ENCODE measurements at regions not wholly inside any gene's neighbourhood (a gene's known extent, or its start where the extent isn't known, plus 50 kb on each side); places are given as distances from the start of the nearest gene placed in this dataset.

DNA sequence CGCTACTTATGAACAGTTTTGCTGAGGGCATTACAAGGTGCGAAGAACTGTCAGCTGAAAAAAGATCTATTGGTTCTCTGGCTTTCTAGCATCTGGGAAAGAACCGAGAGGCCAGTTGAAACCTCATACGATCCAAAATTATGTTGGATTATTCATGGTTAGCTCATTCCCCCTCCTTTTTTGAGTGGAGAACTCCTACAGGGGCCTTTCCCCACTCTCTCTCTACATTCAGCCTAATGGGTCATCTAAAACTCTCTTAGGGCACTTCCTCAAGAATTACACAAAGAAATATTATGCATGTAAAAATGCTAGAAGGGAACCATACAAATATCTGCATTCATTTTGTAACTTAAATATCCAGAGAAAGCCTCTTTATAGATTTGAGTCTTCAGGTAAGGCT is 358.2 kb downstream of the ADGRL2 start:
- Histone ChIP-seq H3K36me3 (no peaks in the 10 kb centered on the region), H3K4me1 (peaks cover 8 to 20% (median 15%) of the 10 kb centered on the region in 4 donors), H3K27me3 (no peaks in the 10 kb centered on the region), H3K9me3 (no peaks in the 10 kb centered on the region), H3K27ac (no peak overlapping the region), H3K4me3 (no peak overlapping the region)
- WGBS, 2 donors = 94 to 96% methylated on average over 4 of the region's 4 CpGs
- TF ChIP-seq EP300 (IDR thresholded peaks at IDR 0.05) (no peak), POLR2AphosphoS5 (IDR thresholded peaks at IDR 0.05) (no peak), POLR2A (IDR thresholded peaks at IDR 0.05) (no peak)
- TF ChIP-seq, protein P1, sequence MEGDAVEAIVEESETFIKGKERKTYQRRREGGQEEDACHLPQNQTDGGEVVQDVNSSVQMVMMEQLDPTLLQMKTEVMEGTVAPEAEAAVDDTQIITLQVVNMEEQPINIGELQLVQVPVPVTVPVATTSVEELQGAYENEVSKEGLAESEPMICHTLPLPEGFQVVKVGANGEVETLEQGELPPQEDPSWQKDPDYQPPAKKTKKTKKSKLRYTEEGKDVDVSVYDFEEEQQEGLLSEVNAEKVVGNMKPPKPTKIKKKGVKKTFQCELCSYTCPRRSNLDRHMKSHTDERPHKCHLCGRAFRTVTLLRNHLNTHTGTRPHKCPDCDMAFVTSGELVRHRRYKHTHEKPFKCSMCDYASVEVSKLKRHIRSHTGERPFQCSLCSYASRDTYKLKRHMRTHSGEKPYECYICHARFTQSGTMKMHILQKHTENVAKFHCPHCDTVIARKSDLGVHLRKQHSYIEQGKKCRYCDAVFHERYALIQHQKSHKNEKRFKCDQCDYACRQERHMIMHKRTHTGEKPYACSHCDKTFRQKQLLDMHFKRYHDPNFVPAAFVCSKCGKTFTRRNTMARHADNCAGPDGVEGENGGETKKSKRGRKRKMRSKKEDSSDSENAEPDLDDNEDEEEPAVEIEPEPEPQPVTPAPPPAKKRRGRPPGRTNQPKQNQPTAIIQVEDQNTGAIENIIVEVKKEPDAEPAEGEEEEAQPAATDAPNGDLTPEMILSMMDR (IDR thresholded peaks at IDR 0.05) = no peak
- DNase-seq = no peak
- ATAC-seq (ENCODE audit: low FRiP score in 2 of 2) = no peak

DNA sequence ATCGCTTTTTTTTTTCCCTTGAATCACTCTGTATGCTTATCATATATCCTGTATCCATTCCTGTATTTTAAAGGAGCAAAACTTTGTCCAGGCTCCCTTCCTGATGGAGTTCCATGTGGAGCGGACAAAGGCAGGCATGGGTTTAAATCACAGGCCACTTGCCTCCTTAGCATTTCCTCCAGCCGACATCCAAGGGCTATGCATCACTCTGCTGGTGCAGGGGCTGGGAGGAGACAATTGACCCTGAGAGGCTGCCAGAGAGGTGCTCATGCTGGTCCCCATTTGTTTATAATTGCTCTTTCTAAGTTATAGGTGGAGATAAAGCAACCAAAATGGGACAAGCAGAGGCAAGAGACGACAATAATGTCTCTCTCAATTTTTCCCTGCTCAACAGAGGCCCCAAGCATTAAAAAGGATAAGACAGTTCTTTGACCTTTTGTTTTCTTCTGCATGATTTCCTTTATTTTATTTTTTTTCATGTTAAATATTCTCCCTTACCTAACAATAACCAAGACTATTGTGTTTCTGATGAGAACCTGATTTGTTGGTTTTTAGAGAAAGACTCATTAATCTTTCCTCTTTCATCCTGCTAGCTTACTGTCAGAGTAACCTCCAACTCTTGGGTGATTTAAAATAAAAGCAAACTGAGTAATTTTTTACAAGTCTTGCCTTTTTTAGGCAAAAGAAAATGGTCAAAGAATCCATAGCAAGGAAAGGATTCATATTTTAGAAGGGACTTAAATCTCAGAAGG is 353.7 kb downstream of the ADGRL2 start:
- Histone ChIP-seq H3K9me3 (no peaks in the 10 kb centered on the region), H3K4me1 (no peaks in the 10 kb centered on the region), H3K27ac (no peak overlapping the region), H3K4me3 (no peak overlapping the region), H3K27me3 (no peaks in the 10 kb centered on the region), H3K36me3 (no peaks in the 10 kb centered on the region)
- TF ChIP-seq POLR2AphosphoS5 (IDR thresholded peaks at IDR 0.05) = no peak
- no peak for TF ChIP-seq POLR2A (IDR thresholded peaks at IDR 0.05)
- TF ChIP-seq, protein P1 (IDR thresholded peaks at IDR 0.05) = no peak
- TF ChIP-seq EP300 (IDR thresholded peaks at IDR 0.05) = no peak
- ATAC-seq (ENCODE audit: low FRiP score in 2 of 2) = no peak
- 69 to 84% methylated on average over 4 of the region's 4 CpGs for WGBS, 2 donors
- DNase-seq = no peak

DNA sequence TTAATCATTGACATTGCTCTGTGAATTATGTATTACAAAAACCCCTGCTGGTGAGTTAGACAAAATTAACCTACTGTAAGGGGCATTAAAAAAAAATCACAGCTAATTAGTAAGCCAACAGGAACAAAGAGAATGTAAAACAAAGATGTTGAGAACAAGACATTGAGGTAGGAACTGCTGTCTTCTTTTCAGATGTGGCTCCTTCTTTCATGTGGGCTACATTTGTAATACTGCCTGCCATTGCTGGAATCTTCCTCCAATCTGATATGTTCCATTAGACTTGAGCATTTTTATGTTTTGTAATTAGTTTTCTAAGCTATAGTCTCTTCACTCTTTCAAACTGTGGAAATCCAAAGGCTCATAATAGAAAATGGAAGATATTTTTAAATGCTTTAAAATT is 353.0 kb downstream of the ADGRL2 start:
- no peak for DNase-seq
- TF ChIP-seq POLR2AphosphoS5 (IDR thresholded peaks at IDR 0.05) (no peak), POLR2A (IDR thresholded peaks at IDR 0.05) (no peak), EP300 (IDR thresholded peaks at IDR 0.05) (no peak)
- TF ChIP-seq, protein P1 (IDR thresholded peaks at IDR 0.05) = no peak
- ATAC-seq (ENCODE audit: low FRiP score in 2 of 2) = no peak
- H3K27me3 ChIP-seq = no peaks in the 10 kb centered on the region
- H3K4me1 ChIP-seq = no peaks in the 10 kb centered on the region
- no peak overlapping the region for H3K4me3 ChIP-seq
- H3K36me3 ChIP-seq = no peaks in the 10 kb centered on the region
- H3K27ac ChIP-seq = no peak overlapping the region
- no peaks in the 10 kb centered on the region for H3K9me3 ChIP-seq

DNA sequence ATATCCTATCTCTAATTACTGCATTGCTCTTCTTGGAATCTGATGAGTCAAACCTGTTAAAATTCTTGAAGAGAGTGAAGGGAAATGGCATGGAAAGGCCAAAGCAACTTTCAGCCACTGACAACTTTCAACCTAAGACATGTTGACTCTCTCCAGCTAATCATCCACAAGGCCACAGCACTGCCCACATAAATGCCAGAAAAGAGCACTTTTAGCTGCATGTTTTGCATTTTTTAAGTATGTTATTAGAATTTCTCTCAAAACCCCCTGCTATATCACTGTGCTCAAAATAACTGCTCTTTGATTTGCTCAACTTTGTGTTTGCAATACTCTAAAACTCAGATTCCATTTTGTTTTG is 352.5 kb downstream of the ADGRL2 start:
- Histone ChIP-seq H3K4me1 (no peaks in the 10 kb centered on the region), H3K36me3 (no peaks in the 10 kb centered on the region), H3K4me3 (no peak overlapping the region), H3K27ac (no peak overlapping the region), H3K9me3 (no peaks in the 10 kb centered on the region), H3K27me3 (no peaks in the 10 kb centered on the region)
- ATAC-seq (ENCODE audit: low FRiP score in 2 of 2) (no peak), DNase-seq (no peak)
- TF ChIP-seq EP300 (IDR thresholded peaks at IDR 0.05) = no peak
- no peak for TF ChIP-seq POLR2AphosphoS5 (IDR thresholded peaks at IDR 0.05)
- TF ChIP-seq, protein P1 (IDR thresholded peaks at IDR 0.05) = no peak
- no peak for TF ChIP-seq POLR2A (IDR thresholded peaks at IDR 0.05)

Measured in upper lobe of left lung (tissue), 6 donors.